Ovary (tissue), 3 donors: ENCODE measurements at regions not wholly inside any gene's neighbourhood (a gene's known extent, or its start where the extent isn't known, plus 50 kb on each side); places are given as distances from the start of the nearest gene placed in this dataset.

ENCODE experiments used
- EP300 ChIP-seq: sonication (generic); formaldehyde crosslinking; IDR thresholded peaks from one replicate; pipeline ENCODE4 v1.6.1; 2017; ENCODE audit warnings: antibody characterized with exemption
- POLR2A ChIP-seq: fragments of 450-650 bp; IDR thresholded peaks from one replicate; pipeline ENCODE4 v1.6.1; 2017; ENCODE audit warnings: antibody characterized with exemption, mild to moderate bottlenecking, moderate library complexity
- TF ChIP-seq, protein P1 (sequence below), 3 donors: fragments of 450-650 bp in 2 of 3; fragments of 200-600 bp in 1 of 3; IDR thresholded peaks; one replicate each; pipeline versions ENCODE4 v1.5.1 to v1.8.0; 2016 to 2022; ENCODE audit warnings: antibody characterized with exemption in 3 of 3, mild to moderate bottlenecking in 1 of 3
- donor health status: DM: no; HTN: no; CAD: no.

DNA sequence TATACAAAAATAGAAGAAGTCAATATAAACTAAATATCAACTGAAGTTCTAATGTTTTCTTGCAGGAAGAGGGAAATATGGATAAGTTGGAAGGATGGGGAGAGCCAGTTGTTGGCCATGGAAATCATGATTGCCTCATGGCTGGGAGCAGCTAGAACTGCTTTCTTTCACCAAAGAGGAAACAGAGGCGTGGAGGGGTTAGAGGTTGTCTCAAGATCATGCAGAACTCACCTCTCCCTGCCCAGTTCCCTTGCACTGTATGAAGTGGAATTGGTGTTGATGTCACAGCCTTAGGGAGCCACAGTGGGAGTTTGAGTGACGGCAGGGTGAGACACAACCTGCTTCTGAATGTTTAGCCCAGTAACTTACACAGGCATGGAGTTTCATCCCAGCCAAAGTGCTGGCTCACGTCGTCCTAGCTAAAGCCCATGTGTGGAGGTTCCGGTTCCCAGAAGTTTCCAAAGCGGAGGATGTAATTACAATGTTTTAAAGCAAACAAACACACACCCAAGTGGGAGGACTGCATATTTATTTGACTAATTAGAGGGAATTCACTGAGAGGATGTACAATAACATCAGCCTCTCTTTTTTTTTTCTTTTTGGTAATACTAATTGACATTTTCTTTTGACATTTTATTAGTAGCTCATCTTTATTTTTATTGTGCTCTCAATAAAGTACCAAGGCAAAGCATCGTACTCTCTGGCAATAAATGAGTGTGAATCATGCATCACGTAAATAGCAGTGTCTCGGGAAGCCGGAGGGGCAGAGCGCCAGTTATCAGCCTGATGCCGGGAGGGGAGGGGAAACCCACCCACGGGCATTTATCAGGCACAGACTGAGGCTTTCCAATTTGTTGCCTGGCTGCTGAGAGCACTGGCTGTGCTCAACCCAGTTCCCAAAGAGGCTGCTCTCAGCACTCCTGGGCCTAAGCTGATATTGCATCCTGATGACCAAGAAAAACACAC lies 118.7 kb upstream of the CDH5 start:
- TF ChIP-seq, protein P1, sequence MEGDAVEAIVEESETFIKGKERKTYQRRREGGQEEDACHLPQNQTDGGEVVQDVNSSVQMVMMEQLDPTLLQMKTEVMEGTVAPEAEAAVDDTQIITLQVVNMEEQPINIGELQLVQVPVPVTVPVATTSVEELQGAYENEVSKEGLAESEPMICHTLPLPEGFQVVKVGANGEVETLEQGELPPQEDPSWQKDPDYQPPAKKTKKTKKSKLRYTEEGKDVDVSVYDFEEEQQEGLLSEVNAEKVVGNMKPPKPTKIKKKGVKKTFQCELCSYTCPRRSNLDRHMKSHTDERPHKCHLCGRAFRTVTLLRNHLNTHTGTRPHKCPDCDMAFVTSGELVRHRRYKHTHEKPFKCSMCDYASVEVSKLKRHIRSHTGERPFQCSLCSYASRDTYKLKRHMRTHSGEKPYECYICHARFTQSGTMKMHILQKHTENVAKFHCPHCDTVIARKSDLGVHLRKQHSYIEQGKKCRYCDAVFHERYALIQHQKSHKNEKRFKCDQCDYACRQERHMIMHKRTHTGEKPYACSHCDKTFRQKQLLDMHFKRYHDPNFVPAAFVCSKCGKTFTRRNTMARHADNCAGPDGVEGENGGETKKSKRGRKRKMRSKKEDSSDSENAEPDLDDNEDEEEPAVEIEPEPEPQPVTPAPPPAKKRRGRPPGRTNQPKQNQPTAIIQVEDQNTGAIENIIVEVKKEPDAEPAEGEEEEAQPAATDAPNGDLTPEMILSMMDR (IDR thresholded peaks at IDR 0.05), result no peak
- TF ChIP-seq POLR2A (no peak), EP300 (no peak)
